Vagina (tissue), 2 donors: ENCODE measurements at regions not wholly inside any gene's neighbourhood (a gene's known extent, or its start where the extent isn't known, plus 50 kb on each side); places are given as distances from the start of the nearest gene placed in this dataset.
A peak's percentile ranks its signal among the peaks of the same experiment; 100 is the strongest.
"Not testable (repeated sequence)": the region's sequence is repeated elsewhere in the genome, so short reads cannot be mapped to it uniquely, and the experiment has no call there.

Source experiments
- DNase-seq, 2 donors: peaks; one replicate each; pipeline ENCODE4 v3.0.0-alpha.2; 2017; ENCODE audit errors: extremely low spot score in 2 of 2
- H3K27ac ChIP-seq: fragments of 200-600 bp; sonication (generic); one replicate; pipeline ENCODE4 v1.5.1; 2019
- H3K27me3 ChIP-seq: fragments of 200-600 bp; sonication (generic); one replicate; pipeline ENCODE4 v1.5.1; 2019
- H3K36me3 ChIP-seq, 2 donors: fragments of 200-600 bp; sonication (generic); one replicate each; pipeline ENCODE4 v1.5.1; 2017 to 2019
- H3K4me1 ChIP-seq: fragments of 200-600 bp; sonication (generic); one replicate; pipeline ENCODE4 v1.5.1; 2019
- H3K4me3 ChIP-seq, 2 donors: fragments of 200-600 bp; sonication (generic); 1 replicate in 1 of 2; 2 replicates in 1 of 2; pipeline ENCODE4 v1.5.1; 2016 to 2019
- H3K9me3 ChIP-seq: fragments of 200-600 bp; sonication (generic); one replicate; pipeline ENCODE4 v1.5.1; 2019
- CTCF ChIP-seq, 3 experiments: fragments of 450-650 bp in 2 of 3; fragments of 200-600 bp in 1 of 3; sonication (generic) in 1 of 3; IDR thresholded peaks; one replicate each; pipeline ENCODE4 v1.5.1; 2017 to 2019; ENCODE audit warnings: antibody characterized with exemption in 3 of 3, mild to moderate bottlenecking in 2 of 3, moderate library complexity in 2 of 3
- POLR2A ChIP-seq, 2 donors: fragments of 450-650 bp; IDR thresholded peaks; one replicate each; pipeline ENCODE4 v1.6.1; 2017; ENCODE audit warnings: antibody characterized with exemption in 2 of 2, mild to moderate bottlenecking in 2 of 2, moderate library complexity in 2 of 2
- POLR2AphosphoS5 ChIP-seq, 2 donors: sonication (generic); formaldehyde crosslinking; IDR thresholded peaks; one replicate each; pipeline ENCODE4 v1.9.0; 2017; ENCODE audit warnings: antibody characterized with exemption in 2 of 2, mild to moderate bottlenecking in 2 of 2, low read depth in 1 of 2; ENCODE audit not compliant: insufficient read depth in 1 of 2
- intact Hi-C: fragments of 100-400 bp; cut with DNase I; formaldehyde crosslinking; loops from one replicate; pipeline ENCODE4 v1.15.1; 2023

- intact Hi-C loops, result no loop called here
- no peak for DNase-seq
- Histone ChIP-seq H3K27me3 (no peaks in the 10 kb centered on the region), H3K27ac (no peak overlapping the region), H3K4me3 (no peak overlapping the region), H3K9me3 (no peaks in the 10 kb centered on the region), H3K4me1 (no peaks in the 10 kb centered on the region), H3K36me3 (no peaks in the 10 kb centered on the region)
- TF ChIP-seq POLR2A (IDR thresholded peaks at IDR 0.05) (no peak), CTCF (IDR thresholded peaks at IDR 0.05) (no peak), POLR2AphosphoS5 (IDR thresholded peaks at IDR 0.05; ENCODE audit: insufficient read depth in 1 of 2, low read depth in 1 of 2) (no peak)
These were observed 464.3 kb upstream of the PAPPA start for GRCh38 chr9:115689331-115689730.

- no peak for DNase-seq
- Histone ChIP-seq H3K4me1 (no peaks in the 10 kb centered on the region), H3K4me3 (no peak overlapping the region), H3K36me3 (no peaks in the 10 kb centered on the region), H3K27ac (no peak overlapping the region), H3K9me3 (no peaks in the 10 kb centered on the region), H3K27me3 (no peaks in the 10 kb centered on the region)
- intact Hi-C loops, result no loop called here
- TF ChIP-seq CTCF (IDR thresholded peaks at IDR 0.05) (no peak), POLR2A (IDR thresholded peaks at IDR 0.05) (no peak), POLR2AphosphoS5 (IDR thresholded peaks at IDR 0.05; ENCODE audit: insufficient read depth in 1 of 2, low read depth in 1 of 2) (no peak)
These were observed 462.6 kb upstream of the PAPPA start for GRCh38 chr9:115690786-115691496.

GRCh38 chr9:115691693-115692092 is 461.9 kb upstream of the PAPPA start:
- intact Hi-C loops, result no loop called here
- H3K27ac ChIP-seq, result no peak overlapping the region
- no peaks in the 10 kb centered on the region for H3K27me3 ChIP-seq
- no peak for DNase-seq
- no peaks in the 10 kb centered on the region for H3K9me3 ChIP-seq
- H3K4me1 ChIP-seq, result no peaks in the 10 kb centered on the region
- no peak overlapping the region for H3K4me3 ChIP-seq
- no peak for TF ChIP-seq POLR2AphosphoS5 (IDR thresholded peaks at IDR 0.05; ENCODE audit: insufficient read depth in 1 of 2, low read depth in 1 of 2)
- no peak for TF ChIP-seq POLR2A (IDR thresholded peaks at IDR 0.05)
- TF ChIP-seq CTCF (IDR thresholded peaks at IDR 0.05), result no peak
- no peaks in the 10 kb centered on the region for H3K36me3 ChIP-seq

GRCh38 chr9:115692868-115693267 is 460.7 kb upstream of the PAPPA start:
- H3K36me3 ChIP-seq, DNase-seq, H3K27ac ChIP-seq, H3K4me1 ChIP-seq, H3K4me3 ChIP-seq, H3K27me3 ChIP-seq, intact Hi-C loops, H3K9me3 ChIP-seq: not testable (repeated sequence)

GRCh38 chr9:115694014-115694413 is 459.6 kb upstream of the PAPPA start:
- no peaks in the 10 kb centered on the region for H3K9me3 ChIP-seq
- H3K4me1 ChIP-seq, result no peaks in the 10 kb centered on the region
- H3K27ac ChIP-seq, result no peak overlapping the region
- no peak for DNase-seq
- no peak overlapping the region for H3K4me3 ChIP-seq
- no peaks in the 10 kb centered on the region for H3K27me3 ChIP-seq
- TF ChIP-seq CTCF (IDR thresholded peaks at IDR 0.05) (peak in 1 of 3 experiments; percentile 39), POLR2AphosphoS5 (IDR thresholded peaks at IDR 0.05; ENCODE audit: insufficient read depth in 1 of 2, low read depth in 1 of 2) (no peak), POLR2A (IDR thresholded peaks at IDR 0.05) (no peak)
- intact Hi-C loops, result no loop called here
- no peaks in the 10 kb centered on the region for H3K36me3 ChIP-seq
